Activated naive CD8-positive, alpha-beta T cell treated with anti-CD3 and anti-CD28 coated beads for 36 hours (primary cell): ENCODE measurements at regions not wholly inside any gene's neighbourhood (a gene's known extent, or its start where the extent isn't known, plus 50 kb on each side); places are given as distances from the start of the nearest gene placed in this dataset.

ENCODE experiments used
- DNase-seq: peaks from one replicate; pipeline ENCODE4 v3.0.0; 2021
- H3K27ac Mint-ChIP-seq: one replicate; pipeline ENCODE4 v1.8.0; 2022; ENCODE audit warnings: mild to moderate bottlenecking, moderate library complexity, mixed read lengths
- H3K27me3 Mint-ChIP-seq: one replicate; pipeline ENCODE4 v1.8.0; 2022; ENCODE audit warnings: mild to moderate bottlenecking, mixed read lengths
- H3K36me3 Mint-ChIP-seq: one replicate; pipeline ENCODE4 v1.8.0; 2021; ENCODE audit warnings: mild to moderate bottlenecking, mixed read lengths
- H3K4me1 Mint-ChIP-seq: one replicate; pipeline ENCODE4 v1.8.0; 2021; ENCODE audit warnings: mixed read lengths
- H3K4me3 Mint-ChIP-seq: one replicate; pipeline ENCODE4 v1.8.0; 2022; ENCODE audit warnings: mild to moderate bottlenecking, moderate library complexity, mixed read lengths
- H3K9me3 Mint-ChIP-seq: one replicate; pipeline ENCODE4 v1.8.0; 2022; ENCODE audit warnings: mixed read lengths

DNA sequence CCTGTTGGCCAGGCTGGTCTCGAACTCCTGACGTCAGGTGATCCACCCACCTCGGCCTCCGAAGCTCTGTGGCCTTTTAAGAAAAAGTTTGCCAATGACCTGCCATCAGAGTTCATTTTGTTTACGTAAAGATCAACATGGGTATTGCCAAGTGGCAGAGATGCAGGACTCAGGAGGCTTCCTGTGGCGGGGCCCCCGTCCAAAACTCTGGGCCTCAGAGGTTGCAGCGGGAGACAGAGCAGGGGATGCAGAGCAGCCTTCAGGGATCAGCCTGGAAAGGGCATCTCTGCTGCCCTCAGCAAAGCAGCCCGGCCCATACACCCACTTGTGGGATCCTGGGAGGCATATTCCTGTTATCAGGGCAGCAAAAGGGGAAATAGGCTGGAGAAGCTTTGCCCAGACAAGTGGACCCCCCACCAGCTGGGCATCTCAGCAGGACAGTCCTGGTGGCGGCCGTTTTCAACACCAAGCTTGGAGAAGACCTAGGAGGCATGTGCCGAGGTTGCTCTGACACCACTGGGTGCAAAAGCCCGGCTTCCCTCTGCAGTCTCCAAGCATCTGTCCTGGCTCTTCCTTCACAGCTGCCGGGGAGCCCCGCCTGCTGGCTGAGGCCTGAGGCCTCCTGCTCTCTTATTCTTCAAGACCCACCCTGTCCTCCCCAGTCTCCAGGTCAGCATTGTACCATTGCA is 1152.4 kb downstream of the BRD1 start:
- peaks cover 6% of the 10 kb centered on the region for H3K9me3 Mint-ChIP-seq
- no peaks in the 10 kb centered on the region for H3K27me3 Mint-ChIP-seq
- DNase-seq: no peak
- peak overlapping the region; percentile 20 for H3K27ac Mint-ChIP-seq
- no peaks in the 10 kb centered on the region for H3K36me3 Mint-ChIP-seq
- no peak overlapping the region for H3K4me3 Mint-ChIP-seq
- H3K4me1 Mint-ChIP-seq: no peaks in the 10 kb centered on the region

DNA sequence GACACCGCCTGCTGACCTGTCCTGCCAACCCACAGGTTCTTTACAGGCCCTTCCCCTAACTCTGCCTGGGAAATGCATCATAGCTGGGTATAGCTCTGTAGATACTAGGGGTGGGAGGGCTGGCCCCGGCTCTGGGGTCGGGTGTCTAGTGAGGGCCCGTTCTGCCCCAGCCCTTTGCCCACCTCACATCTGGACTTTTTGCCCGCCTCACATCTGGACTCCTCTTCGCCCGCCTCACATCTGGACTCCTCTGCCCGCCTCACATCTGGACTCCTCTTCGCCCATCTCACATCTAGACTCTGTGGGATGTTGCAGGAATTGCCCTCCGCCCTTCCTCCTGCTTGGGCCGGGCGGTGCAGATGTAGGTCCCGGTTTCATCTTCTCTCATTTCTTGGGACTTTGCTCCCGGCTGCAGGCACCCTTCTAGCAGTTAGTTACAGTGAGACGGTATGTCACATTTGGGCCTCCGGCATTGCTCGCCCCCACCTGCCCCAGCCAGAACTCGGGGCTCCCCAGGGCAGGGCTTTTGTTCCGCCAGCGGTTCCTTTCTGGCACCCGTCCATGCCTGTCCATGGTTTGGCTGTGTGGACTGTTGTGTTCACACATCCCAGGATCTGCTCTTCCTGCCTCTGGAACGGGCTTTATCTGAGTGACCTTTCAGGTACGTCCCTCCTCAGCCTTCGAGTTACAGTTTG is 1153.7 kb downstream of the BRD1 start:
- H3K27ac Mint-ChIP-seq: no peak overlapping the region
- H3K4me1 Mint-ChIP-seq: no peaks in the 10 kb centered on the region
- peaks cover 6% of the 10 kb centered on the region for H3K9me3 Mint-ChIP-seq
- no peaks in the 10 kb centered on the region for H3K36me3 Mint-ChIP-seq
- H3K27me3 Mint-ChIP-seq: no peaks in the 10 kb centered on the region
- no peak for DNase-seq
- H3K4me3 Mint-ChIP-seq: no peak overlapping the region

GRCh38 chr22:48672387-48672786 is 1155.3 kb downstream of the BRD1 start:
- Mint-ChIP-seq H3K36me3 (no peaks in the 10 kb centered on the region), H3K27ac (no peak overlapping the region), H3K9me3 (peaks cover 6% of the 10 kb centered on the region), H3K27me3 (no peaks in the 10 kb centered on the region), H3K4me3 (no peak overlapping the region), H3K4me1 (no peaks in the 10 kb centered on the region)
- DNase-seq: no peak

- no peak overlapping the region for H3K4me3 Mint-ChIP-seq
- no peaks in the 10 kb centered on the region for H3K4me1 Mint-ChIP-seq
- no peak overlapping the region for H3K27ac Mint-ChIP-seq
- DNase-seq: no peak
- no peaks in the 10 kb centered on the region for H3K27me3 Mint-ChIP-seq
- H3K36me3 Mint-ChIP-seq: no peaks in the 10 kb centered on the region
- H3K9me3 Mint-ChIP-seq: peaks cover 6% of the 10 kb centered on the region
Measured at GRCh38 chr22:48670731-48671130, 1156.9 kb downstream of the BRD1 start.

DNA sequence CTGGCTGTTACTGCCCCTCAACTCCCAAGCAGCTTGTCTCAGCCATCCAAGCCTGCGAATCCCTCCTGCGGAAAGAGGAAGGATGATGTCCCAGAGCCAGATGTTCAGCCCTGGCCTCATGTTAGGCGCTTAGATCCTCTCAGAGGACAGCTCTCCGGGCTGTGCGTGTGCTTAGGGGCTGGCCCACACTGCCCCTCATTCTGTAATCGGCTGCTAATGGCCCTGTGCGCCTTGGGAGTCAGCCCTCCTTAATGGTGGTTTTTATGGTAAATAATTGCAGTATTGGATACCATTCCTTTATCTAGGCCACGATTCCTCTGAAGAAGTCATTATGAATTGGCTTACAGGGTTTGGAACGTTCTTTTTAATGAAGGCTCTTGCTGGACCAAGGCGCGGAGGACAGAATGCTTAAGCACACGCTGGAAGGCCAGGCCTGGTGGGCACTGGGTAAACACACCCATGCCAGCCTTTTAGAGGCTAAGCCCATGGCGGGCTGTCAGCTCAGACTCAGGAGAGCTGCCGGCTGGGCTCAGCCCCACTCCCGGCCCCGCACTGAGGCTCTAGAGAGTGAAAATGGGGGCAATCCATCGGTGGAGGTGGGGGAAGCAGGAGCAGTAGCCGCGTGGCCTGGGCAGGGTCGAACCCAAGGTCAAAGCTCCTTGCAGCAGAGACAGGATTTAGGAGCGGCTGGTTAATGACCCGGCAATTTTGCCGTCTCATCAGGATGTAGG is 1157.5 kb downstream of the BRD1 start:
- no peaks in the 10 kb centered on the region for H3K4me1 Mint-ChIP-seq

DNA sequence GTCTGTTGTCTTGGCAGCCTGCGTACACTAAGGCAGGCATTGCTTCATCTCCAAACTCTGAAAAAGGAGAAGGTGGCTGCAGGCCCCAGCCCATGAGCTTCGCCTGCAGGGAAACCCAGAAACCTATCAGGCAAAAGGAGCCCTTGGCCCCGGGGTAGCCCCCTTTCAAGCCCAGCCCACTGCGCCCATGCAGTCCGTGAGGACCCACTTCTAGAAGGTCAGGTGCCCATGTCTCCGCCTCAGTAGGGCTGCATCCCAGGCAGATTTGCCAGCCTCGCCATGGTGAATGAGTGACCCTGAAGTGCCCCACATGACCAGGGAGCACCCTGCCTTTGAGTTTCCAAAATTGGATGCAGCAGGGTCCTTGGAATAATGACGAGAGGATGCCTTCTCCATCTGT is 1158.4 kb downstream of the BRD1 start:
- Mint-ChIP-seq H3K27ac (no peak overlapping the region), H3K4me1 (no peaks in the 10 kb centered on the region), H3K27me3 (no peaks in the 10 kb centered on the region), H3K4me3 (no peak overlapping the region), H3K9me3 (peaks cover 10% of the 10 kb centered on the region), H3K36me3 (no peaks in the 10 kb centered on the region)
- DNase-seq: no peak

More for the DNA sequence above, 1157.5 kb downstream of the BRD1 start:
- Mint-ChIP-seq H3K36me3 (no peaks in the 10 kb centered on the region), H3K27ac (no peak overlapping the region), H3K27me3 (no peaks in the 10 kb centered on the region), H3K4me3 (no peak overlapping the region), H3K9me3 (peaks cover 6% of the 10 kb centered on the region)
- no peak for DNase-seq

DNA sequence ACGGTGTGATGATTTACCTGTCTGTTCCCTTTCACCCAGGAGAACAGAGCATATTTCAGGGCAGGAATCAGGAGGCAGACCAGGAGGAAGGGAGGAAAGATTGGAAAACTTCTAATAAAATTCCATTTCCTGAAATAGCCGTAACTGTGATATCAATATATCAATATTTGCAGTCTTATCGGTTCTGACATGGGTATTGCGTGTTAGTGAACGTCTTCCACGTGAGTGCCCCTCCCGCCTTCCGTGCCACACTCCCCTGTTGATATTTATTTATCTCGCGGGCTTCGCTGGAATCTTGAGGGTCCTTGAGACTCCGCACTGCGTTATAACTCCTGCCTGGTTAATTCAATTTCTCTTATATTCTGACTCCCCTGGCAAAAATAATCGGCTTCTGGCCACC is 1160.4 kb downstream of the BRD1 start:
- Mint-ChIP-seq H3K27me3 (no peaks in the 10 kb centered on the region), H3K4me1 (no peaks in the 10 kb centered on the region), H3K4me3 (no peak overlapping the region), H3K27ac (no peak overlapping the region), H3K36me3 (no peaks in the 10 kb centered on the region), H3K9me3 (peaks cover 13% of the 10 kb centered on the region)
- DNase-seq: no peak

DNA sequence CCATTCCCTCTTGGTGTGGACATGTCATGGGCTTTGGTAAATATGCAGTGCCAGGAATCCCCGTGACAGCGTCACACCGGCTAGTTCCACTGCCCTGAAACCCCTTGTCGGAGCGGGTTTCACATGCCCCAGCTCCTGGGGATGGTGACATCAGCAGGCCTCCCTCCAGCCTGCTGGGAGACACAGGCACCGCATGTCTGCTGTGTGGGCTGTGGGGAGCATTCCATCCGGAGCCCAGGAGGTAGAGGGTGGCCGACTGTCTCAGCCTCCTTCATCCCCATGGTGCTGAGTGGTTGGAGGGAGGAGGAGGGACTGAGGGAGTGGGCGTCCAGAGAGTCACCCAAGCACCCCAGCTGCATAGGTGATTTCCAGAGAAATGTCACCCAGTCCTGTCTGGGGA is 1161.1 kb downstream of the BRD1 start:
- Mint-ChIP-seq H3K27me3 (no peaks in the 10 kb centered on the region), H3K9me3 (peaks cover 11% of the 10 kb centered on the region), H3K4me3 (no peak overlapping the region), H3K36me3 (no peaks in the 10 kb centered on the region), H3K4me1 (no peaks in the 10 kb centered on the region), H3K27ac (no peak overlapping the region)
- no peak for DNase-seq

GRCh38 chr22:48665311-48665995 is 1162.2 kb downstream of the BRD1 start:
- Mint-ChIP-seq H3K36me3 (no peaks in the 10 kb centered on the region), H3K4me1 (no peaks in the 10 kb centered on the region), H3K4me3 (no peak overlapping the region), H3K27me3 (no peaks in the 10 kb centered on the region), H3K27ac (no peak overlapping the region), H3K9me3 (peaks cover 10% of the 10 kb centered on the region)
- no peak for DNase-seq

GRCh38 chr22:48664586-48664985 is 1163.1 kb downstream of the BRD1 start:
- Mint-ChIP-seq H3K27ac (no peak overlapping the region), H3K27me3 (no peaks in the 10 kb centered on the region), H3K36me3 (no peaks in the 10 kb centered on the region), H3K4me1 (no peaks in the 10 kb centered on the region), H3K9me3 (peaks cover 10% of the 10 kb centered on the region), H3K4me3 (no peak overlapping the region)
- DNase-seq: no peak

- no peaks in the 10 kb centered on the region for H3K27me3 Mint-ChIP-seq
- H3K4me3 Mint-ChIP-seq: no peak overlapping the region
- no peak overlapping the region for H3K27ac Mint-ChIP-seq
- no peaks in the 10 kb centered on the region for H3K36me3 Mint-ChIP-seq
- peaks cover 10% of the 10 kb centered on the region for H3K9me3 Mint-ChIP-seq
- DNase-seq: no peak
- H3K4me1 Mint-ChIP-seq: no peaks in the 10 kb centered on the region
Measured at GRCh38 chr22:48663297-48663696, 1164.4 kb downstream of the BRD1 start.

GRCh38 chr22:48662476-48663135 is 1165.1 kb downstream of the BRD1 start:
- no peaks in the 10 kb centered on the region for H3K4me1 Mint-ChIP-seq
- no peak overlapping the region for H3K4me3 Mint-ChIP-seq
- H3K27me3 Mint-ChIP-seq: no peaks in the 10 kb centered on the region
- no peaks in the 10 kb centered on the region for H3K36me3 Mint-ChIP-seq
- H3K9me3 Mint-ChIP-seq: peaks cover 10% of the 10 kb centered on the region
- H3K27ac Mint-ChIP-seq: no peak overlapping the region
- DNase-seq: no peak

GRCh38 chr22:48661984-48662383 is 1165.7 kb downstream of the BRD1 start:
- Mint-ChIP-seq H3K4me3 (no peak overlapping the region), H3K36me3 (no peaks in the 10 kb centered on the region), H3K27me3 (no peaks in the 10 kb centered on the region), H3K9me3 (peaks cover 10% of the 10 kb centered on the region), H3K27ac (no peak overlapping the region), H3K4me1 (no peaks in the 10 kb centered on the region)
- no peak for DNase-seq

- Mint-ChIP-seq H3K4me3 (no peak overlapping the region), H3K27me3 (no peaks in the 10 kb centered on the region), H3K27ac (no peak overlapping the region)
Measured at GRCh38 chr22:48660790-48661740, 1166.6 kb downstream of the BRD1 start.

More at GRCh38 chr22:48660790-48661740, 1166.6 kb downstream of the BRD1 start:
- DNase-seq: no peak
- Mint-ChIP-seq H3K9me3 (peaks cover 10% of the 10 kb centered on the region), H3K4me1 (no peaks in the 10 kb centered on the region), H3K36me3 (no peaks in the 10 kb centered on the region)
